Panc1 (cell line): ENCODE measurements at regions not wholly inside any gene's neighbourhood (a gene's known extent, or its start where the extent isn't known, plus 50 kb on each side); places are given as distances from the start of the nearest gene placed in this dataset.

Experiments
- ATAC-seq: fragments of 200-7000 bp; cut with Tn5 transposase; 2 replicates; pipeline ENCODE4 v1.9.1; 2020; ENCODE audit warnings: mild to moderate bottlenecking, moderate library complexity
- BruUV-seq: library from RNA; stranded (reverse); fragments of 400-500 nt; replicated peaks from 2 replicates; lab custom pipeline; 2021; lab: Mats Ljungman, UMichigan
- CTCF ChIA-PET: fragments of 300-600 bp; sonication (Branson Sonifier 250); formaldehyde crosslinking; loops from one replicate; lab custom pipeline; 2022; ENCODE audit warnings: antibody characterized with exemption; lab: Charles Lee
- POLR2A ChIA-PET: fragments of 300-600 bp; sonication (Branson Sonifier 250); formaldehyde crosslinking; loops from one replicate; lab custom pipeline; 2022; ENCODE audit warnings: antibody characterized with exemption; lab: Charles Lee
- DNase-seq: peaks from one replicate; pipeline ENCODE4 v3.0.0-alpha.2; 2010; ENCODE audit warnings: low read depth, low spot score
- H3K27ac ChIP-seq: 2 replicates; pipeline ENCODE4 v1.5.1; 2011; ENCODE audit warnings: mild to moderate bottlenecking, low read length, inconsistent platforms
- H3K27me3 ChIP-seq: fragments of 200-500 bp; sonication (Bioruptor generic); 2 replicates; pipeline ENCODE4 v1.6.0; 2014; ENCODE audit warnings: low read length, inconsistent platforms; ENCODE audit not compliant: control insufficient read depth, insufficient read depth
- H3K36me3 ChIP-seq: fragments of 200-500 bp; sonication (Bioruptor generic); 2 replicates; pipeline ENCODE4 v1.5.1; 2014; ENCODE audit warnings: inconsistent platforms, mild to moderate bottlenecking, low read length, moderate library complexity; ENCODE audit not compliant: control insufficient read depth, insufficient read depth
- H3K4me1 ChIP-seq: 2 replicates; pipeline ENCODE4 v1.5.1; 2011; ENCODE audit warnings: inconsistent platforms, mild to moderate bottlenecking, low read length, moderate library complexity; ENCODE audit not compliant: control insufficient read depth, insufficient read depth
- H3K4me3 ChIP-seq, 2 experiments: 2 replicates each; pipeline ENCODE4 v1.5.1; 2011 to 2012; ENCODE audit warnings: low read depth in 2 of 2, low read length in 2 of 2, mild to moderate bottlenecking in 2 of 2, inconsistent platforms in 1 of 2, moderate library complexity in 1 of 2
- H3K9me3 ChIP-seq: fragments of 200-500 bp; sonication (Bioruptor generic); 2 replicates; pipeline ENCODE4 v1.5.1; 2014; ENCODE audit warnings: low read depth, mild to moderate bottlenecking, inconsistent platforms, low read length, moderate library complexity; ENCODE audit not compliant: control insufficient read depth, insufficient read depth
- CTCF ChIP-seq: fragments of 450-650 bp; IDR thresholded peaks from 2 replicates; pipeline ENCODE4 v1.5.1; 2017; ENCODE audit warnings: mild to moderate bottlenecking
- POLR2AphosphoS5 ChIP-seq: IDR thresholded peaks from 2 replicates; pipeline ENCODE4 v1.6.1; 2012; ENCODE audit warnings: mild to moderate bottlenecking, low read depth, low read length, moderate library complexity
- REST ChIP-seq, 2 experiments: IDR thresholded peaks; 2 replicates each; pipeline ENCODE4 v1.6.1; 2011 to 2012; ENCODE audit warnings: low read depth in 2 of 2, control low read depth in 1 of 2, low read length in 1 of 2, mild to moderate bottlenecking in 1 of 2, moderate library complexity in 1 of 2; ENCODE audit not compliant: insufficient read depth in 1 of 2
- SIN3A ChIP-seq: IDR thresholded peaks from 2 replicates; pipeline ENCODE4 v1.6.1; 2012; ENCODE audit warnings: low read depth, mild to moderate bottlenecking, low read length, moderate library complexity, borderline replicate concordance; ENCODE audit not compliant: insufficient read depth
- TCF7L2 ChIP-seq: IDR thresholded peaks from 2 replicates; pipeline ENCODE4 v1.6.1; 2011; ENCODE audit warnings: mild to moderate bottlenecking, low read depth, low read length, inconsistent platforms
- in situ Hi-C: cut with HindIII; loops from 2 replicates; pipeline ENCODE4 v1.10.0; 2016; ENCODE audit warnings: low sequenced_read_pairs, low pct_unique_long_range_greater_than_20kb
- intact Hi-C: fragments of 100-400 bp; cut with micrococcal nuclease; formaldehyde crosslinking; loops from one replicate; pipeline ENCODE4 v1.10.0; 2022; ENCODE audit not compliant: unreplicated experiment

GRCh38 chr12:63036974-63037335, 102.0 kb upstream of the PPM1H start:
- DNase-seq: no peak
- ChIA-PET POLR2A (no interaction called here), CTCF (no interaction called here)
- intact Hi-C loops: no loop called here
- H3K27me3 ChIP-seq: peaks cover 8% of the 10 kb centered on the region; the same call in 1 of the 2 replicates
- no peak overlapping the region for H3K4me3 ChIP-seq
- H3K9me3 ChIP-seq: no peaks in the 10 kb centered on the region
- in situ Hi-C loops: no loop called here
- H3K36me3 ChIP-seq: no peaks in the 10 kb centered on the region
- ATAC-seq: no peak
- H3K4me1 ChIP-seq: no peaks in the 10 kb centered on the region
- TF ChIP-seq CTCF (no peak), TCF7L2 (no peak)
- no TSS peak for BruUV-seq
- H3K27ac ChIP-seq: no peak overlapping the region

GRCh38 chr12:63036216-63036973, 101.4 kb upstream of the PPM1H start:
- H3K9me3 ChIP-seq: no peaks in the 10 kb centered on the region
- H3K27me3 ChIP-seq: peaks cover 8% of the 10 kb centered on the region; the same call in 1 of the 2 replicates
- ChIA-PET CTCF (no interaction called here), POLR2A (no interaction called here)
- DNase-seq (no peak), ATAC-seq (no peak)
- H3K4me3 ChIP-seq: no peak overlapping the region
- no peaks in the 10 kb centered on the region for H3K36me3 ChIP-seq
- TF ChIP-seq TCF7L2: no peak
- no peak for TF ChIP-seq SIN3A
- TF ChIP-seq REST (IDR thresholded peaks at IDR 0.05; ENCODE audit: insufficient read depth in 1 of 2, low read depth in 2 of 2, low read length in 1 of 2): no peak
- no peak for TF ChIP-seq POLR2AphosphoS5
- no peak for TF ChIP-seq CTCF
- no peaks in the 10 kb centered on the region for H3K4me1 ChIP-seq
- BruUV-seq: no TSS peak
- in situ Hi-C loops: no loop called here
- intact Hi-C loops: no loop called here
- H3K27ac ChIP-seq: no peak overlapping the region
